ENCODE measurements at regions not wholly inside any gene's neighbourhood (a gene's known extent, or its start where the extent isn't known, plus 50 kb on each side); places are given as distances from the start of the nearest gene placed in this dataset.

GRCh38 chr4:45043911-45044310 is 317.6 kb upstream of the GNPDA2 start (continued):
- TF ChIP-seq, protein P1, sequence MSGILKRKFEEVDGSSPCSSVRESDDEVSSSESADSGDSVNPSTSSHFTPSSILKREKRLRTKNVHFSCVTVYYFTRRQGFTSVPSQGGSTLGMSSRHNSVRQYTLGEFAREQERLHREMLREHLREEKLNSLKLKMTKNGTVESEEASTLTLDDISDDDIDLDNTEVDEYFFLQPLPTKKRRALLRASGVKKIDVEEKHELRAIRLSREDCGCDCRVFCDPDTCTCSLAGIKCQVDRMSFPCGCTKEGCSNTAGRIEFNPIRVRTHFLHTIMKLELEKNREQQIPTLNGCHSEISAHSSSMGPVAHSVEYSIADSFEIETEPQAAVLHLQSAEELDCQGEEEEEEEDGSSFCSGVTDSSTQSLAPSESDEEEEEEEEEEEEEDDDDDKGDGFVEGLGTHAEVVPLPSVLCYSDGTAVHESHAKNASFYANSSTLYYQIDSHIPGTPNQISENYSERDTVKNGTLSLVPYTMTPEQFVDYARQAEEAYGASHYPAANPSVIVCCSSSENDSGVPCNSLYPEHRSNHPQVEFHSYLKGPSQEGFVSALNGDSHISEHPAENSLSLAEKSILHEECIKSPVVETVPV (CRISPR knock-in tag; IDR thresholded peaks at IDR 0.05), result no peak
- no peak for TF ChIP-seq ZNF70 (CRISPR knock-in tag; IDR thresholded peaks at IDR 0.05)
- no peak for TF ChIP-seq SNAI2 (CRISPR knock-in tag; IDR thresholded peaks at IDR 0.05)
- TF ChIP-seq TCF4 (CRISPR knock-in tag; IDR thresholded peaks at IDR 0.05; ENCODE audit: borderline replicate concordance), result no peak

- no peak for ATAC-seq
- TF ChIP-seq ZC3H10 (CRISPR knock-in tag; IDR thresholded peaks at IDR 0.05) (no peak), BACH2 (CRISPR knock-in tag; IDR thresholded peaks at IDR 0.05; ENCODE audit: borderline replicate concordance) (no peak), ISL1 (CRISPR knock-in tag; IDR thresholded peaks at IDR 0.05) (no peak), TCF4 (CRISPR knock-in tag; IDR thresholded peaks at IDR 0.05; ENCODE audit: borderline replicate concordance) (no peak)
Measured at GRCh38 chr4:45036677-45037076, 310.3 kb upstream of the GNPDA2 start.

- TF ChIP-seq PATZ1 (CRISPR knock-in tag; IDR thresholded peaks at IDR 0.05; ENCODE audit: borderline replicate concordance), result no peak
- no peak for TF ChIP-seq OSR1 (CRISPR knock-in tag; IDR thresholded peaks at IDR 0.05)
- no peak for TF ChIP-seq ESRRG (CRISPR knock-in tag; IDR thresholded peaks at IDR 0.05)
- no peak for TF ChIP-seq PPARA (CRISPR knock-in tag; IDR thresholded peaks at IDR 0.05; ENCODE audit: borderline replicate concordance)
- TF ChIP-seq ZFP3 (CRISPR knock-in tag; IDR thresholded peaks at IDR 0.05), result no peak
- no peak for TF ChIP-seq GLIS3 (CRISPR knock-in tag; IDR thresholded peaks at IDR 0.05)
- TF ChIP-seq TCF4 (CRISPR knock-in tag; IDR thresholded peaks at IDR 0.05; ENCODE audit: borderline replicate concordance), result no peak
- no peak for TF ChIP-seq CSDC2 (CRISPR knock-in tag; IDR thresholded peaks at IDR 0.05)
- no peak for TF ChIP-seq RARB (CRISPR knock-in tag; IDR thresholded peaks at IDR 0.05)
- TF ChIP-seq ZC3H10 (CRISPR knock-in tag; IDR thresholded peaks at IDR 0.05), result no peak
- TF ChIP-seq, protein P2, sequence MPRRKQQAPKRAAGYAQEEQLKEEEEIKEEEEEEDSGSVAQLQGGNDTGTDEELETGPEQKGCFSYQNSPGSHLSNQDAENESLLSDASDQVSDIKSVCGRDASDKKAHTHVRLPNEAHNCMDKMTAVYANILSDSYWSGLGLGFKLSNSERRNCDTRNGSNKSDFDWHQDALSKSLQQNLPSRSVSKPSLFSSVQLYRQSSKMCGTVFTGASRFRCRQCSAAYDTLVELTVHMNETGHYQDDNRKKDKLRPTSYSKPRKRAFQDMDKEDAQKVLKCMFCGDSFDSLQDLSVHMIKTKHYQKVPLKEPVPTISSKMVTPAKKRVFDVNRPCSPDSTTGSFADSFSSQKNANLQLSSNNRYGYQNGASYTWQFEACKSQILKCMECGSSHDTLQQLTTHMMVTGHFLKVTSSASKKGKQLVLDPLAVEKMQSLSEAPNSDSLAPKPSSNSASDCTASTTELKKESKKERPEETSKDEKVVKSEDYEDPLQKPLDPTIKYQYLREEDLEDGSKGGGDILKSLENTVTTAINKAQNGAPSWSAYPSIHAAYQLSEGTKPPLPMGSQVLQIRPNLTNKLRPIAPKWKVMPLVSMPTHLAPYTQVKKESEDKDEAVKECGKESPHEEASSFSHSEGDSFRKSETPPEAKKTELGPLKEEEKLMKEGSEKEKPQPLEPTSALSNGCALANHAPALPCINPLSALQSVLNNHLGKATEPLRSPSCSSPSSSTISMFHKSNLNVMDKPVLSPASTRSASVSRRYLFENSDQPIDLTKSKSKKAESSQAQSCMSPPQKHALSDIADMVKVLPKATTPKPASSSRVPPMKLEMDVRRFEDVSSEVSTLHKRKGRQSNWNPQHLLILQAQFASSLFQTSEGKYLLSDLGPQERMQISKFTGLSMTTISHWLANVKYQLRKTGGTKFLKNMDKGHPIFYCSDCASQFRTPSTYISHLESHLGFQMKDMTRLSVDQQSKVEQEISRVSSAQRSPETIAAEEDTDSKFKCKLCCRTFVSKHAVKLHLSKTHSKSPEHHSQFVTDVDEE (CRISPR knock-in tag; IDR thresholded peaks at IDR 0.05), result no peak
- TF ChIP-seq BACH2 (CRISPR knock-in tag; IDR thresholded peaks at IDR 0.05; ENCODE audit: borderline replicate concordance), result no peak
- TF ChIP-seq ARNTL (CRISPR knock-in tag; IDR thresholded peaks at IDR 0.05; ENCODE audit: borderline replicate concordance, low read depth), result no peak
- TF ChIP-seq, protein P1 (CRISPR knock-in tag; IDR thresholded peaks at IDR 0.05), result no peak
- no peak for TF ChIP-seq ZNF8 (CRISPR knock-in tag; IDR thresholded peaks at IDR 0.05)
- ATAC-seq, result no peak
Measured at GRCh38 chr4:45033676-45034419, 307.5 kb upstream of the GNPDA2 start.

- TF ChIP-seq OSR1 (CRISPR knock-in tag; IDR thresholded peaks at IDR 0.05) (no peak), SNAI2 (CRISPR knock-in tag; IDR thresholded peaks at IDR 0.05) (no peak), RARB (CRISPR knock-in tag; IDR thresholded peaks at IDR 0.05) (no peak), CSDC2 (CRISPR knock-in tag; IDR thresholded peaks at IDR 0.05) (no peak), TCF4 (CRISPR knock-in tag; IDR thresholded peaks at IDR 0.05; ENCODE audit: borderline replicate concordance) (no peak), PPARA (CRISPR knock-in tag; IDR thresholded peaks at IDR 0.05; ENCODE audit: borderline replicate concordance) (no peak)
- TF ChIP-seq, protein P3, sequence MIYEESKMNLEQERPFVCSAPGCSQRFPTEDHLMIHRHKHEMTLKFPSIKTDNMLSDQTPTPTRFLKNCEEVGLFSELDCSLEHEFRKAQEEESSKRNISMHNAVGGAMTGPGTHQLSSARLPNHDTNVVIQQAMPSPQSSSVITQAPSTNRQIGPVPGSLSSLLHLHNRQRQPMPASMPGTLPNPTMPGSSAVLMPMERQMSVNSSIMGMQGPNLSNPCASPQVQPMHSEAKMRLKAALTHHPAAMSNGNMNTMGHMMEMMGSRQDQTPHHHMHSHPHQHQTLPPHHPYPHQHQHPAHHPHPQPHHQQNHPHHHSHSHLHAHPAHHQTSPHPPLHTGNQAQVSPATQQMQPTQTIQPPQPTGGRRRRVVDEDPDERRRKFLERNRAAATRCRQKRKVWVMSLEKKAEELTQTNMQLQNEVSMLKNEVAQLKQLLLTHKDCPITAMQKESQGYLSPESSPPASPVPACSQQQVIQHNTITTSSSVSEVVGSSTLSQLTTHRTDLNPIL (CRISPR knock-in tag; IDR thresholded peaks at IDR 0.05; ENCODE audit: low read depth), result no peak
- TF ChIP-seq, protein P2 (CRISPR knock-in tag; IDR thresholded peaks at IDR 0.05), result no peak
- ATAC-seq, result no peak
Measured at GRCh38 chr4:45030059-45030458, 303.7 kb upstream of the GNPDA2 start.

All from SK-N-SH treated with all-trans-retinoic acid at 6 μM for 48 hours (cell line).